ENCODE measurements at regions not wholly inside any gene's neighbourhood (a gene's known extent, or its start where the extent isn't known, plus 50 kb on each side); places are given as distances from the start of the nearest gene placed in this dataset.

- peak; percentile 64 for DNase-seq
- in situ Hi-C loops (cut with MboI; ENCODE audit: low pct_ligation_motif_present in 1 of 4, low pct_unique_long_range_greater_than_20kb in 1 of 4, low sequenced_read_pairs in 3 of 4) (loop anchor here in 2 of 4 donors (25.0 kb wide), 2 partner anchors 740 to 1090 kb away; no protein-coding TSS in a partner anchor), intact Hi-C loops (cut with DNase I; ENCODE audit: low total_unique reads) (no loop called here)
- 40 to 63% methylated on average over 3 to 7 of the region's 7 CpGs for WGBS, 2 donors (ENCODE audit: low coverage in 1 of 2)
- no peaks in the 10 kb centered on the region for H3K27me3 ChIP-seq
- no peaks in the 10 kb centered on the region for H3K9me3 ChIP-seq
- H3K4me3 ChIP-seq, result no peak overlapping the region
- TF ChIP-seq CTCF (IDR thresholded peaks at IDR 0.05) (no peak), POLR2AphosphoS5 (IDR thresholded peaks at IDR 0.05) (peak in 1 of 3 donors; percentile 17), EP300 (IDR thresholded peaks at IDR 0.05; ENCODE audit: low read depth) (no peak), POLR2A (IDR thresholded peaks at IDR 0.05) (no peak)
- no peaks in the 10 kb centered on the region for H3K36me3 ChIP-seq
- peaks cover 0 to 3% (median 0%) of the 10 kb centered on the region in 4 donors for H3K4me1 ChIP-seq
- no peak overlapping the region for H3K27ac ChIP-seq
Observed at GRCh38 chr9:108552459-108553040, 303.2 kb downstream of the ACTL7B start.

DNA sequence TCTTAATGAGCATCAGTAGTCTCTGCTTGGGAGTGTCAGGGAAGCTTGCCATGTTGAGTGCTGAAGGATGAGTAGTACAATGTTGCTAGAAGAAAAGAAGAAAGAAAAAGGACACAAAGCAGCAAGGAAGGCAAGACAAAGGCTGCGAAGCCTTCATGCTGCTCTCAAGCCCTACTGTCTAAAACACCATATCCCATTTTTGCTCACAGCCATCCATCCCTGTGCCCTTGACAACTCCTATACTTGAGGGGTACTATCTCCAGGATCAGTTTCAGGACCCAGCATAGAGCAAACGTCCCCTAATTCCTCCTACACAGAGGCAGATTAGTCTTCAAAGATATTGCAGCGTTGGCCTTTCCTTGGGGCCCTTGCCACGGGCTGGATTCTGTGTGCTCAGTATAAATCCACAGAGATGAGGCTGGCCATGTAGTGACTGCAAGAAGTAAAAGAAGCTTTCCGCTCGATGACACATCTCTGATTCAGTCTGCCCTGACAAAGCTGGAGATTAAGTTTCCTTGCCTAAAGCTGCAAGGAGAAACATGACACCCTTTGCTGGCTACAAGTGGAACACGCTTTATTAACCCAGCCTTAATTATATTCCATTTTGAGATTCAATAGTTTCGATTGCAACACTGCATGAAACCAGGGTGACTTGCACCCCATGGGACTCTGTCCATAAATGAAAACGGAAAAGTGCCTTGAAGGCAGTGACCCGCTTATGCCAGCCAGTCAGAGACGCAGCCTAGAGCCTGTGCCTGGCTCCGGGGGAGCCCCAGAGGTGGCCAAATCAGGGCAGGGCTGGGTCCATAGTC, 304.6 kb downstream of the ACTL7B start:
- 77 to 78% methylated on average over 8 to 12 of the region's 12 CpGs for WGBS, 2 donors (ENCODE audit: low coverage in 1 of 2)
- H3K36me3 ChIP-seq, result no peaks in the 10 kb centered on the region
- no peaks in the 10 kb centered on the region for H3K27me3 ChIP-seq
- DNase-seq, result no peak
- intact Hi-C loops (cut with DNase I; ENCODE audit: low total_unique reads) (no loop called here), in situ Hi-C loops (cut with MboI; ENCODE audit: low pct_ligation_motif_present in 1 of 4, low pct_unique_long_range_greater_than_20kb in 1 of 4, low sequenced_read_pairs in 3 of 4) (loop anchor here in 2 of 4 donors (25.0 kb wide), 2 partner anchors 739 to 1089 kb away; no protein-coding TSS in a partner anchor)
- H3K27ac ChIP-seq, result no peak overlapping the region
- no peaks in the 10 kb centered on the region for H3K9me3 ChIP-seq
- no peak overlapping the region for H3K4me3 ChIP-seq
- H3K4me1 ChIP-seq, result peaks cover 0 to 3% (median 0%) of the 10 kb centered on the region in 4 donors
- TF ChIP-seq EP300 (IDR thresholded peaks at IDR 0.05; ENCODE audit: low read depth) (no peak), POLR2AphosphoS5 (IDR thresholded peaks at IDR 0.05) (no peak), CTCF (IDR thresholded peaks at IDR 0.05) (no peak), POLR2A (IDR thresholded peaks at IDR 0.05) (no peak)

- Histone ChIP-seq H3K9me3 (no peaks in the 10 kb centered on the region), H3K4me1 (peaks cover 0 to 3% (median 0%) of the 10 kb centered on the region in 4 donors), H3K27me3 (no peaks in the 10 kb centered on the region), H3K4me3 (no peak overlapping the region), H3K27ac (no peak overlapping the region), H3K36me3 (no peaks in the 10 kb centered on the region)
- intact Hi-C loops (cut with DNase I; ENCODE audit: low total_unique reads) (no loop called here), in situ Hi-C loops (cut with MboI; ENCODE audit: low pct_ligation_motif_present in 1 of 4, low pct_unique_long_range_greater_than_20kb in 1 of 4, low sequenced_read_pairs in 3 of 4) (loop anchor here in 2 of 4 donors (25.0 kb wide), 2 partner anchors 738 to 1088 kb away; no protein-coding TSS in a partner anchor)
- no peak for DNase-seq
- no peak for TF ChIP-seq CTCF (IDR thresholded peaks at IDR 0.05)
- TF ChIP-seq POLR2A (IDR thresholded peaks at IDR 0.05), result no peak
- TF ChIP-seq POLR2AphosphoS5 (IDR thresholded peaks at IDR 0.05), result no peak
- no peak for TF ChIP-seq EP300 (IDR thresholded peaks at IDR 0.05; ENCODE audit: low read depth)
- 83 to 84% methylated on average over 3 to 4 of the region's 4 CpGs for WGBS, 2 donors (ENCODE audit: low coverage in 1 of 2)
Observed at GRCh38 chr9:108550106-108550505, 305.7 kb downstream of the ACTL7B start.

DNA sequence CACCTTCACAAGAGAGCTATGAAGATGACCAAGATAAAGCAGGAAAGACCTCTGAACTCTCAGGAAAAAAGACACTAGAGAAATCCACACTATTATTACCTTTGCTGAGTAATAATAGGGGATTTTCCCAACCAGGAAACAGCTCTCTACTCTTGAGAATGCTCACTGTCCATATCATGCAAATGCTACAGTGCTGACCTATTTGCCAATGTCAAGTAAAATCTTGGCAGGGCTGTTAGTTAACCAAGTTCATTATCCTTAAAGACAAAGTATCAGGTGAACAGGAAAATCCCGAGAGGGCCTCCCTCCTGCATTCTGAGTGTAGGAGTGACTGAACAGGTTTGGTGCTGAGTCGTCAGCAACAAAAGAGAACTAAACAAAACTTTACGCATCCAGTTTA, 306.6 kb downstream of the ACTL7B start:
- intact Hi-C loops (cut with DNase I; ENCODE audit: low total_unique reads) (no loop called here), in situ Hi-C loops (cut with MboI; ENCODE audit: low pct_ligation_motif_present in 1 of 4, low pct_unique_long_range_greater_than_20kb in 1 of 4, low sequenced_read_pairs in 3 of 4) (loop anchor here in 1 of 4 donors (25.0 kb wide), 1 partner anchor 137 kb away; no protein-coding TSS in a partner anchor)
- no peaks in the 10 kb centered on the region for H3K9me3 ChIP-seq
- no peaks in the 10 kb centered on the region for H3K27me3 ChIP-seq
- H3K4me1 ChIP-seq, result peaks cover 0 to 3% (median 0%) of the 10 kb centered on the region in 4 donors
- H3K36me3 ChIP-seq, result no peaks in the 10 kb centered on the region
- H3K4me3 ChIP-seq, result no peak overlapping the region
- no peak for DNase-seq
- WGBS, 2 donors (ENCODE audit: low coverage in 1 of 2), result 71 to 79% methylated on average over 3 of the region's 3 CpGs
- no peak for TF ChIP-seq CTCF (IDR thresholded peaks at IDR 0.05)
- TF ChIP-seq EP300 (IDR thresholded peaks at IDR 0.05; ENCODE audit: low read depth), result no peak
- TF ChIP-seq POLR2AphosphoS5 (IDR thresholded peaks at IDR 0.05), result no peak
- no peak for TF ChIP-seq POLR2A (IDR thresholded peaks at IDR 0.05)
- H3K27ac ChIP-seq, result no peak overlapping the region

Measured in transverse colon (tissue), 4 donors.